Effector CD4-positive, alpha-beta T cell (primary cell): ENCODE measurements at regions not wholly inside any gene's neighbourhood (a gene's known extent, or its start where the extent isn't known, plus 50 kb on each side); places are given as distances from the start of the nearest gene placed in this dataset.
"Not testable (repeated sequence)": the region's sequence is repeated elsewhere in the genome, so short reads cannot be mapped to it uniquely, and the experiment has no call there.

Source experiments
- DNase-seq: peaks from one replicate; pipeline ENCODE4 v3.0.0-alpha.2; 2020

DNA sequence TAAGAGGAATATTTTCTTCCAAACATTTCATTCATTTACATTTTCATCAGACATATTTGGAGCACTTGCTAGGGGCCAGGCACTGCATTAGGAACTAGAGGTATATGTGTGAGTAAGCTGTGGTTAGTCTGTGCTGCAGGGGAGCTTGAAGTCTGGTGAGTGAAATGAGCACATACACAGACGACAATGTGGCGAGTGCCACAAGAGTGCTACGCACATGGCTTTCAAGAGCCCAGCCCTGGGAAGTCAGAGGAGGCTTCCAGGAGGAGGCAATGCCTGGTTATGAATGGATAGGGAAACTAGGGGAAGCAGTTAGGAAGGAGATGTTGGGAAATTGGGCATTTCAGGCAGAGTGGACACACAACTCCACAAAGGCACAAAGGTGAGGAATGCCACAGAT is 171.8 kb downstream of the IER5 start:
- DNase-seq: no peak

DNA sequence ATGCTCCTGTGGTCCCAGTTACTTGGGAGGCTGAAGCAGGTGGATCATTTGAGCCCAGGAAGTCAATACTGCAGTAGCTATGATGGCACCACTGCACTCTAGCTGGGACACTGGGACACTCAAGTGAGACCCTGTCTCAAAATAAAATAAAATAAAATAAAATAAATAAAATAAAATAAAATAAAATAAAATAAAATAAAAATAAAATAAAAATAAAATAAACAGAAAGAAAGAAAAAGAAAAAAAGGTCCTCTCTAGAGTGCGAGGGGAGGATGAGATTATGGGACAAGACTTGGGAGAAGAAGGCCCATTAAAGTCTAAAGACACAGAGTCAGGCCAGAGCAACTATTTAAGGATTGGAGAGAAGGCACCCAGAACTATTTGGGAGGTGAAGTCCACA is 172.5 kb downstream of the IER5 start:
- DNase-seq: no peak

- DNase-seq: no peak
Observed at GRCh38 chr1:181262069-181262468, 173.6 kb downstream of the IER5 start.

DNA sequence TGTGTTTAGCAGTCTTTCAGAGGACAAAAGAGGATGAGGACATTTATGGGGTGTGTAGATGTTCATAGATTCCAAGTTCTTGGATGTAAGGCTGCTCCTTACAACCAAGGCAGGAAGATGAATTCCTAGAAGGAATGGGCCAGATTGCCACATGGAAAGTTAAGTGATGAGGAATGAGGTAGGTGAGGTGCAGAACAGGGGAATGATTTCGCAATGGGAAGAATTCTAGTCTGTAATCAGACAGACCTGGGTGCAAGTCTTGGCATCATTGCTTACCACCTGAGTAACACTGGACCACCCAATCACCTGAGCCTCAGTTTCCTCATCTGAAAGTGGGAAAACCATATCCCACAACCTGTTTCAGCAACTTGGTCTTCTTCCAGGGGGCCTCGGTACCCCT is 174.9 kb downstream of the IER5 start:
- no peak for DNase-seq

DNA sequence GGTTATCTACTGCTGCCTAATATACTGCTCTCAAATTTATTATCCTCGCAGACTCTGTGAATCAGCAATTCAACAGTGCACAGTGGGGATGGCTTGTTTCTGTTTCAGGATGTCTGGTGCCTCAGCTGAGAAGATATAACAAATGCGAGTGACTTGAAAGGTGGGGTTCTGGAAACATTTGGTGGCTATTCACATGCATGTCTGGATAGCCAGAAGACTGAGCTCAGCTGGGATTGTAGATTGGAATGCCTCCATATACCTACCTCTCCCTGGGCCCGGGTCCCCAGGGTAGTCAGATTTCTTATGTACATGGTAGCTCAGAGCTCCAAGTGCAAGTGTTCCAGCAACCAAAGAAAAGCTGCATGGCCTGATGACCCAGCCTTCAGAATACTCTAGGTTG is 176.3 kb downstream of the IER5 start:
- no peak for DNase-seq

DNA sequence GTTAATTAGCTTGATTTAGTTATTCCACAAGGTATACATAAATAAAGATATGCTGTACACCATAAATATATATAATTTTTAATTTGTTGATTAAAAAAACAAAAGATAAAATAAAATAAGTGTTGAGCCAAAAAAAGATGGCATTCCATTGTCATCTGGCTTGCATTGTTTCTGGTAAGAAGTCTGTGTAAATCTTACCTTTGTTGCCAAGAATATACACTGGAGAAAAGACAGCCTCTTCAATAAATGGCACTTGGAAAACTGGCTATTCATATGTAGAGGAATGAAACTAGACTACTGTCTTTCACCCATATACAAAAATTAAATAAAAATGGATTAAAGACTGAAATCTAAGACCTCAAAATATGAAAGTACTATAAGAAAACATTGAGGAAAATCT is 196.5 kb downstream of the IER5 start:
- no peak for DNase-seq

GRCh38 chr1:181295217-181295616 is 188.1 kb upstream of the CACNA1E start:
- DNase-seq: no peak

DNA sequence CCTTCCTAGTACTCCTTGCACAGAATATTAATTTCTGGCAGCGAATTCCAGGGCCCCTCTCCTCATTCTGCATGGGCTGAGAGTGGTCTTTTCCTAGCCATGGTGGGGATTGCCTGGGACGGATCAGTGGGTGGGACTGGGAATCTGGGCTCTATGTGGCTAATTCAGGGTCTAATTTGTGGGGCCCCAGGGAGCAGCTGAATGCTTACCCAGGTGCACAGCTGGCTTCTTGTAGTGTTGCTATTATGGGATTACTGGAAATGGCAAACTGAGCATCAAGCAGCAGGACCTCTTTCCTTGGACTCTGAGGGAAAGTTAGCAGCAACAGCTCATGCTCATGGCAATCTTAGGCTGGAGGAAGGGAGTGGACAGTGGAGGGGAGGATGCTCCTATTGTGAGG is 187.1 kb upstream of the CACNA1E start:
- DNase-seq: no peak

DNA sequence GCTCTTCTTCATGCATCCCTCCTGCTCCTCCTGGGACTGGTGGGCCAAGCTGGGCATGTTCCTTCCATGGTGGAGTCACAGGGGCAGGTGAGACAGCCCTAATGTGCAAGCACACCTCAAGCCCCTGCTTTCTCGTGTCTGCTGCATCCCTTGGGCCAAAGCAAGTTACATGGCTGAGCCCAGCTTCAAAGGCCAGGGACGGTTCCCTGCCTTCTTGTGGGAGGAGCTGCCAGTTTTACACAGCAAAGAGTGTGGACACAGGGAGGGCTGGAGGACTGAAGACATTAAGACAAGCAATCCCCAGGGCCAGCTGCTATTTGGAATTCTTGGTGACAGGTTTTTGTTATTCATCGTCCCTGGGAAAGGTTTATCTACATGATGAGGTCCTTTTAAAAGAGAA is 175.2 kb upstream of the CACNA1E start:
- DNase-seq: no peak

GRCh38 chr1:181310560-181310959 is 172.8 kb upstream of the CACNA1E start:
- DNase-seq: no peak

GRCh38 chr1:181312946-181313345 is 170.4 kb upstream of the CACNA1E start:
- DNase-seq: no peak

- DNase-seq: no peak
Observed at GRCh38 chr1:181313466-181313865, 169.9 kb upstream of the CACNA1E start.

- DNase-seq: no peak
Observed at GRCh38 chr1:181314010-181314409, 169.3 kb upstream of the CACNA1E start.

- no peak for DNase-seq
Observed at GRCh38 chr1:181314959-181315358, 168.4 kb upstream of the CACNA1E start.

DNA sequence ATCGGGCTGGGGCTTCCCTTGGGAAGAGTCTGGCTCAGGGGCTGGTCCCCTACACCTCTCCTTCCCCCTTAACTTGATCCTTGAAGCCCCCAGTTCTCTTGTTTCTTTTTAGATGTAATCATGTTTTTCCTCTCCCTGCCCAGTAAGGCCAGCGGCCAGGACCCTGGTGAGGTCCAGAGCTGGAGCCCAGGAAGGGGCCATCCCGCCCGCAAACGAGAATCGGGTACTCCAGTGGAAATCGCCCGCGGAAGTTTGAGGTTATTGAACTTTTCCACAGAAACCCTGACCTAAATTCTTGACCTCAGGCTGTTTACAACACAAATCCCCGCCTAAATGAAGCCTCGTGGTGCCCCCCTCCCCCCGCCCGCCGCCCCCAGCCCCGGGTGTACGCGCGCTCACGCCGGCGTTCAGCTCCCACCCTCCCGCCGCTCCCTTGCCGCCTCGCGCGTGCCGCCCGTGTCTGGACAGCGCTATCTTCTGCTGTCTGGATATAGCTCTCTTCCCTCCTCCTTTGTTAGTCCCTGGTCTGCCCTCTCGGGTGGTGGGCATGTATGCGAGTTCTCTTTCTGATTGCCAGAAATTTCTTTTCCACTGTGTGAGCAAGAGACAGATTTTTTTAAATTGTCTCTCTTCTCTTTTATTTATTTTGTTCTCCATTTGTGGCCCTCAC is 165.9 kb upstream of the CACNA1E start:
- no peak for DNase-seq

GRCh38 chr1:181318022-181318857 is 165.1 kb upstream of the CACNA1E start:
- no peak for DNase-seq

GRCh38 chr1:181318858-181319235 is 164.5 kb upstream of the CACNA1E start:
- no peak for DNase-seq

DNA sequence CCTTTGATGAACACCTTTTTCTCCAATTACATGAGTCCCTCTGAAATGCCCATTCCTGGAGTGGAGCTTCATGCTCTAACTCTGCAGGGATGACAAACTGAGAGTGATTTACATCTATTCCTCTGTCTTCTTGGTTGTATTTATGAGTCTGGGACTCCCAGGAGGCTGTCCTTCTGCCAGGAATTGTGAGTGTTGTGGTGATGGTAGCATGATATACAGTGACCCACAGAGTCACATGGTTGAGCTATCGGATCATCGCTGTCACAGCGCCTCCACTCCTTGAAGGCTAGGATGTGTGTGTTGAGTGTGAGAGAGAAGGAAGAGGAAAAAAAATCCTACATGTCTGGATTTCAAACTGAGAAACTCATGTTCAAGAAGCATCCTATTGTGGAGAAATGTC is 163.4 kb upstream of the CACNA1E start:
- DNase-seq: no peak

DNA sequence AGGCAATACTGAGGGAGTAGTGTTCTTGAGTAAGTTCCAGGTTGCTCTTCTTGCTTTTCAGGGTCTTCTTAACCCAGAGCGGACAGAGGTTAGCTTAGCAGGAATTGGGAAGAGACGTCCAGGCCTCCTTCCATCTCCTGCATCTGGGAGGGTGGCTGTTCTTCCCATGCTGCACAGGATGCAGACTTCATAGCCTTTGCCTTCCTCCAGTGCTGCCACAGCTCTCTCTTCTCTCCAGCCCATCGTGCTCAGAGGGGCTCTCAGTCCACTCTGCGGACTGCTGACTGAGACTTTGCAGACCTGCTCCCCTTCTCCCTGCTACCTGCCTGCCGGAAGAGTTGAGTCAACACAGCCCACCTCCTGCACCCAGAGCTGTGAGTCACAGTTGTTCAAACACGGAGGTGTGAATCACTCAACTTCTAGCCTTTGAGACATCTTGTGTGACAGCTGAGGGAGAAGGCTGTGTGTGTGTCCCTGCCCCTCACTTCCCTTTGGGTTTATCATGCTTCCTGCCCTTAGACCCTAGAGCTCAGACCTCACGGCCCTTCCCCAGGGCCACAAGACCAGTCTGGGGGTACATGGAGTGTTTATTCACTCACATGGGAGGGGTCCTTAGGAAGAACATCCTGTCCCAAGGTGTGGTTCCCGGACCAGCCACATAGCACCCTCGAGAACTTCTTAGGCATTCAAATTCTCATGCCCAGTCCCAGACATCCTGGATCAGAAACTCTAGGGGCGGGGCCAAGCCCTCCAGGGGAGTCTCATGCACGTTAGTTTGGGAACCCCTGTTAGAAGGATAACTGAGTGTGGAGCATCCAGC is 158.3 kb upstream of the CACNA1E start:
- DNase-seq: no peak

GRCh38 chr1:181325765-181326164 is 157.6 kb upstream of the CACNA1E start:
- DNase-seq: not testable (repeated sequence)

DNA sequence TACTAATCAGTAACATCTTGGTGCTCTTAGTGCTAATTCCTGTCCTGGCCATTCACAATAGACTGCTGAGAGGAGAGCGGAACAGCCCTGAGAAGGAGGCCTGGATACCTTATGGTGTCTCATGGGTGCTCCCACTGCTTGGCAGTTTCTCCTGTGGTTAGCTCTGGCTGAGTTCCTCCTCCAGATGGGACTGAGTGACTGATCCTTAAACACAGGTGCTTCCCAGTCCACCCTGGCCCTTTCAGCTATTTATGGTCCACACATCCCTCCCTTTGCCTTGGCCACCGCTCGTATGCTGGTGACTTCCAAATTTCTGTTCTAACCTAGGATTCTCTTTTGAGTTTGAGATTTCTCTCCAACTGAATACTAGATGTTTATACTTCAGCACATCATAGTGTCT is 157.0 kb upstream of the CACNA1E start:
- no peak for DNase-seq

- no peak for DNase-seq
Observed at GRCh38 chr1:181327796-181328195, 155.5 kb upstream of the CACNA1E start.

DNA sequence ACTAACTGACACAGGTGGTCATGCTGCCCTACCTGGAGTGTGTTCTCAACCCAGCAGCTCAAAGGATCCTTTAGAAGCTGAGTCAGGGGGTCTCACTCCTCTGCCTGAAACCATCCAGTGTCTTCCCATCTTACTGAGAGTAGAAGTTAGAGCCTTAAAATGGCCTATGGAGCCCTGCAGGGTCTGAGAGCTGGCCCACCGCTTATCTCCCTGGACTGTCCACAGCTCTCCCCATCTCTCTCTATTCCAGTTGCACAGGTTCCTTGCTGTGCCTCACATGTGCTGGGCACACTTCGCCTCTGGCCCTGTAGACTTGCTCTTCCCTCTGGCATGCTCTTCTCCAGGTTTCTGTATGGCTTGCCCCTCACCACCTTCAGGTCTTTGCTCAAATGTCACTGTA is 148.6 kb upstream of the CACNA1E start:
- no peak for DNase-seq

GRCh38 chr1:181335631-181336030 is 147.7 kb upstream of the CACNA1E start:
- DNase-seq: no peak
